ENCODE measurements at regions not wholly inside any gene's neighbourhood (a gene's known extent, or its start where the extent isn't known, plus 50 kb on each side); places are given as distances from the start of the nearest gene placed in this dataset.

- peaks cover 0 to 4% (median 0%) of the 10 kb centered on the region in 4 donors for H3K4me1 ChIP-seq
- TF ChIP-seq, protein P1, sequence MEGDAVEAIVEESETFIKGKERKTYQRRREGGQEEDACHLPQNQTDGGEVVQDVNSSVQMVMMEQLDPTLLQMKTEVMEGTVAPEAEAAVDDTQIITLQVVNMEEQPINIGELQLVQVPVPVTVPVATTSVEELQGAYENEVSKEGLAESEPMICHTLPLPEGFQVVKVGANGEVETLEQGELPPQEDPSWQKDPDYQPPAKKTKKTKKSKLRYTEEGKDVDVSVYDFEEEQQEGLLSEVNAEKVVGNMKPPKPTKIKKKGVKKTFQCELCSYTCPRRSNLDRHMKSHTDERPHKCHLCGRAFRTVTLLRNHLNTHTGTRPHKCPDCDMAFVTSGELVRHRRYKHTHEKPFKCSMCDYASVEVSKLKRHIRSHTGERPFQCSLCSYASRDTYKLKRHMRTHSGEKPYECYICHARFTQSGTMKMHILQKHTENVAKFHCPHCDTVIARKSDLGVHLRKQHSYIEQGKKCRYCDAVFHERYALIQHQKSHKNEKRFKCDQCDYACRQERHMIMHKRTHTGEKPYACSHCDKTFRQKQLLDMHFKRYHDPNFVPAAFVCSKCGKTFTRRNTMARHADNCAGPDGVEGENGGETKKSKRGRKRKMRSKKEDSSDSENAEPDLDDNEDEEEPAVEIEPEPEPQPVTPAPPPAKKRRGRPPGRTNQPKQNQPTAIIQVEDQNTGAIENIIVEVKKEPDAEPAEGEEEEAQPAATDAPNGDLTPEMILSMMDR (IDR thresholded peaks at IDR 0.05), result no peak
- TF ChIP-seq POLR2A (IDR thresholded peaks at IDR 0.05), result no peak
- H3K27ac ChIP-seq, result no peak overlapping the region
- H3K4me3 ChIP-seq, result no peak overlapping the region
- no peaks in the 10 kb centered on the region for H3K9me3 ChIP-seq
- no peak for DNase-seq
- H3K27me3 ChIP-seq, result no peaks in the 10 kb centered on the region
- H3K36me3 ChIP-seq, result no peaks in the 10 kb centered on the region
These were observed 108.8 kb upstream of the FOXC1 start for GRCh38 chr6:1500913-1501312.

DNA sequence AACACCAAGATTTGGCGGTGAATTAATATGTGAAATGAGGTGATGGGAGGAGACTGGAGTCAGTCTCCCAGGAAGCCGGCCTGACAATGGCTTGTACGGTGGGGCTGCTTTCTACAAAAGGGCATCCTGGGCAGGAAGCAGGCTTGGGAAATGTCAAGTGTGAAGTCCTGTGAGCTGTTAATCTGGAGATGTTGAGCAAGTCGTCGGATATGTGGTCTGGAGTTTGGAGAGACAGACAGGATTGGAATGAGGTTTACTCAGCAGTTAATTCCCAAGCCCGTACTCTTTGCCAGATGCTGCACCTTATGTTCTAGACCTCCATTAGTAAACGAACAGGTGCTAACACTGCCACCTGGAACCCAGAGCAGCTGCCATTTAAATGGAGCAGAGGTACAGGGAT, 107.7 kb upstream of the FOXC1 start:
- Histone ChIP-seq H3K9me3 (no peaks in the 10 kb centered on the region), H3K4me1 (peaks cover 0 to 4% (median 0%) of the 10 kb centered on the region in 4 donors), H3K27ac (no peak overlapping the region), H3K4me3 (no peak overlapping the region), H3K27me3 (no peaks in the 10 kb centered on the region), H3K36me3 (no peaks in the 10 kb centered on the region)
- DNase-seq, result no peak
- TF ChIP-seq POLR2A (IDR thresholded peaks at IDR 0.05), result no peak
- TF ChIP-seq, protein P1 (IDR thresholded peaks at IDR 0.05), result no peak

DNA sequence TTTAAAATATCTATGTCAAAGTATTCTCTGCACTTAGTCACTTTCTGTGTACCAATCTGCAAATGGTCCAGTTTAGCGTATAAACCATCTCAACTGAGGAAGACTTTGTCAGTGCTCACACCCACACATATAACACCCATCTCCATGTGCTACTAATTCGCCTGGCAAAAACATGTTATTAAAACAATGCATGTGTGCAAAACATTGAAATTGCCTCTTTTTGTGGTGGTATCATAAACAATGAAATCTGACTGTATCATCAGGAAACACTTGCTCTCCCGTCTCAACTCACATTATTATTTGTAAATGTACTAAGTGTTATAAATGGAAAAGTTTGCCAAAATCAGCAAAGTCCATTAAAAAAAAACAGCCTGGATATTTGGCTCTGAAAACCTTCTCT, 105.9 kb upstream of the FOXC1 start:
- Histone ChIP-seq H3K9me3 (no peaks in the 10 kb centered on the region), H3K4me3 (no peak overlapping the region), H3K4me1 (peaks cover 0 to 4% (median 0%) of the 10 kb centered on the region in 4 donors), H3K36me3 (no peaks in the 10 kb centered on the region), H3K27ac (no peak overlapping the region), H3K27me3 (no peaks in the 10 kb centered on the region)
- TF ChIP-seq, protein P1 (IDR thresholded peaks at IDR 0.05), result no peak
- TF ChIP-seq POLR2A (IDR thresholded peaks at IDR 0.05), result no peak
- DNase-seq, result no peak

- Histone ChIP-seq H3K4me3 (no peak overlapping the region), H3K4me1 (peaks cover 0 to 4% (median 0%) of the 10 kb centered on the region in 4 donors), H3K27ac (no peak overlapping the region), H3K9me3 (no peaks in the 10 kb centered on the region), H3K36me3 (no peaks in the 10 kb centered on the region), H3K27me3 (no peaks in the 10 kb centered on the region)
- no peak for DNase-seq
- TF ChIP-seq, protein P1 (IDR thresholded peaks at IDR 0.05), result no peak
- no peak for TF ChIP-seq POLR2A (IDR thresholded peaks at IDR 0.05)
These were observed 105.2 kb upstream of the FOXC1 start for GRCh38 chr6:1504465-1504864.

- Histone ChIP-seq H3K4me1 (no peaks in the 10 kb centered on the region), H3K27me3 (no peaks in the 10 kb centered on the region), H3K36me3 (no peaks in the 10 kb centered on the region), H3K27ac (no peak overlapping the region), H3K4me3 (no peak overlapping the region), H3K9me3 (no peaks in the 10 kb centered on the region)
- DNase-seq, result no peak
- TF ChIP-seq, protein P1 (IDR thresholded peaks at IDR 0.05), result no peak
- TF ChIP-seq POLR2A (IDR thresholded peaks at IDR 0.05), result no peak
These were observed 102.5 kb upstream of the FOXC1 start for GRCh38 chr6:1507251-1507650.

GRCh38 chr6:1509241-1509640, 100.5 kb upstream of the FOXC1 start:
- no peak overlapping the region for H3K4me3 ChIP-seq
- no peak for TF ChIP-seq POLR2A (IDR thresholded peaks at IDR 0.05)
- TF ChIP-seq, protein P1 (IDR thresholded peaks at IDR 0.05), result no peak
- no peaks in the 10 kb centered on the region for H3K36me3 ChIP-seq
- H3K27me3 ChIP-seq, result no peaks in the 10 kb centered on the region
- no peak for DNase-seq
- no peaks in the 10 kb centered on the region for H3K4me1 ChIP-seq
- H3K9me3 ChIP-seq, result no peaks in the 10 kb centered on the region
- no peak overlapping the region for H3K27ac ChIP-seq

All from Peyer's patch (tissue), 4 donors.